HT-29 (cell line): ENCODE measurements at regions not wholly inside any gene's neighbourhood (a gene's known extent, or its start where the extent isn't known, plus 50 kb on each side); places are given as distances from the start of the nearest gene placed in this dataset.
A peak's percentile ranks its signal among the peaks of the same experiment; 100 is the strongest.

Source experiments
- DNase-seq: peaks from one replicate; pipeline ENCODE4 v3.0.0-alpha.2; 2015; ENCODE audit warnings: low spot score

DNA sequence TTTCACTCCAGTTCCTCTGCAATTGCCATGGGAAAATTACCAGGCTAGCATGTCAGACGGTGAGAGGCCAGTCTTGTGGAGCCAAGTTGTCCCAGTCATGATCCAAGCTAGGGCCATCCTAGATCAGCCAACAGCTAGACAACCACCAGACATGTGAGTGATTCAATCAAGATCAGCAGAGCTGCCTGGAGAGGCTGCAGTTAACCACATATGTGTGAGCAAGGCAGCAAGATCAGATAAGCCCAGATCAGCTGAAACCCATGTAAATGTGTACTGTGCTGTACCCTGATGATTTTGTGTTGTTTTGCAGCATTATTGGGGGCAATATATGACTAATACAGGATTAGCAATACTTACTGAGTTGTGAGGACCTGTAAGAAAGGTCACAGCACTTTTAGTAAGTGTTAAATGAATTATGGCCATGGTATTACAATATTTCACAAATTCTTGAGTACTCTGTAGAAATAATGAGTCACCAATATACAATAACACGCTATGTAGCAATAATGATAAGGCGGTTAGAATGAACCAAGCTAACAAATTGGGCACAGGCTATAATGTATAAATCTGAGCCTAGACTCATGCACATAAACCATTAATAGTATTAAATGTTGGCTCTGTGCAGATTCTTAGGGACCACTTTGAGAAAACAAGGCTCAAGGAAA, 91.4 kb downstream of the SUDS3 start:
- no peak for DNase-seq

DNA sequence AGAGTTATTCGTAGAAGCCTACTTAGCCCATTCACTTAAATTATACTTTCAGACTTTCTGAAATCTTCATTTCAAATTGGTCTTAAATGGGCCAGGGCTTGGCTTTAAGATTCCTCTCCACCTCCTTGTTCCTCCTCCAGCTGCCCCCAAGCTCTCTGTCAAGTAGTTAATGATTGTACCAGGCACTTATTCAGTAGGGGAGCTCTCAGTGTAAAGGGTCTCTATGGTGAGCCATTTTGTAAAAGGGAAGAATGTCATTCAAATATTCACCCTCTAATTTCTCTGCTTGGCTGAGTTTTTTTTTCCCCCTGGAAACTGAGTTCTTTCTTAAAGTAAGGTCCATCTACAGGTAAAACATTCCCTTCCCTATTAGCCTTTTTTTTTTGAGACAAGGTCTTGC, 96.6 kb downstream of the SUDS3 start:
- DNase-seq: no peak

DNA sequence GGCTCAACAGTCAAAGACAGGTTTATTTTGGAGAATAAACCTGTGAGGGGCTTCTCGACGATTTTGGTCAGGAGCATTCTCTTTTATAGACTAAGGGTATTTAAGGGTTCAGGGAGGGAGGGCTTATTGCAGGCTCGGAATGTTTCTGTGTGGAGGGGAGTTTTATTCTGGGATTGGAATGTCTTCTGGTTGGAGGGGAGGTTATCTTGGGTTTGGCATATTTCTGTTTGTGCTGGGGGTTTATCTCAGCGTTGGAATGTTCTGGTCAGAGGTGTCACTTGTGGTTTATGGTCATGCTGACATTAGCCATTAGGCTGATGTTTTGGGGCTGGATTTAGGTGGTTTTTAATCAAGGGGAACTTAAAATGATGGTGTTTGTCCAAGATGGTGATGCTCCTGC, 103.9 kb downstream of the SUDS3 start:
- DNase-seq: no peak

DNA sequence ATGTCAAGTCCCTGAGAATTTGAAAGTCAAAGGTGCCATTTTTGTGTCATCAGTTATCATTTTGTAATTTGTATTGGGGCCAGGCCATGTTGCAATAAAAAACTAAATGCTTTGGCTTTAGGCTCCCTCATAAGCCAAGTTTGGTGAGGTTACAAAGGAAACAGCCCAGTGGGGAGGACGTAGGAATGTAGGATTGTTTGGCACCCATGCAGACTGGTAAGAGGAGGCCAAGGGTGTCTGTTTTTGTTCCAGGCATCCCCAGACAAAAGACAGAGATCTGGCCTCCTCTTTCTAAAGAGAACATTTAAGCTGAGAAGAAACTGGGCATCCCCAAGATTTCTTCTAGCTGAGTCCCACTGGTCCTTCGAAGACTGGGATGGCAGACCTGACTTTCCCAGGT, 111.7 kb downstream of the SUDS3 start:
- DNase-seq: no peak

- DNase-seq: no peak
Observed at GRCh38 chr12:118493962-118494361, 117.6 kb downstream of the SUDS3 start.

DNA sequence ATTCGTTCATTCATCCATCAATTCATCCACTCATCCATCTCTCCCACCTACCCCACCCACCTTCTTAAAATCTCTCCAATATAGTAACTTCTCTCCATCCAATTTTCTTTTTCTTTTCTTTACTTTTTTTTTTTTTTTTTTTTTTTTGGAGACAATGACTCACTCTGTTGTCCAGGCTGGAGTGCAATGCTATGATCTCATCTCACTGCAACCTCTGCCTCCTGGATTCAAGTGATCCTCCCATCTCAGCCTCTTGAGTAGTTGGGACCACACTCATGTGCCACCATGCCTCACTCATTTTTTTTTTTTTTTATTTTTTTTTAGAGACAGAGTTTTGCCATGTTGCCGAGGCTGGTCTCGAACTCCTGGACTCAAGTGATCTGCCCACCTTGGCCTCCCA, 118.4 kb downstream of the SUDS3 start:
- DNase-seq: no peak

GRCh38 chr12:118495296-118495695, 118.9 kb downstream of the SUDS3 start:
- DNase-seq: no peak

DNA sequence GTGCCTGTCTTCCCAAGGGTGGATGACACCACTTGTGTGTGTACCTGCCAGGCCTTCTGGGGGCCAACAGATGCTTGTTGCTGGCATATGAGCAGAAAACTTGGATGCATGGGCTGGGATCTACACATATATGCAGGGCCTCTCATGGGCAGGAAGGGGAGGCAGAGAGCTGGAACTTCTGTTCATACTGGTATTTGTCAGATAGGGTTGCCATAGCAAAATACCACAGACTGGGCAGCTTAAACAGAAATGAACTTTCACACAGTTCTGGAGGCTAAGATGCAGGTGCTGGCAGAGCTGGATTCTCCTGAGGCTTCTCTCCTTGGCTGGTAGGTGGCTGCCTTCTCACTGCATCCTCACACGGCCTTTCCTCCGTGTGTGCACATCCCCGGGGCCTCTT, 121.8 kb downstream of the SUDS3 start:
- peak; percentile 68 for DNase-seq

- no peak for DNase-seq
Observed at GRCh38 chr12:118500299-118500698, 123.9 kb downstream of the SUDS3 start.

DNA sequence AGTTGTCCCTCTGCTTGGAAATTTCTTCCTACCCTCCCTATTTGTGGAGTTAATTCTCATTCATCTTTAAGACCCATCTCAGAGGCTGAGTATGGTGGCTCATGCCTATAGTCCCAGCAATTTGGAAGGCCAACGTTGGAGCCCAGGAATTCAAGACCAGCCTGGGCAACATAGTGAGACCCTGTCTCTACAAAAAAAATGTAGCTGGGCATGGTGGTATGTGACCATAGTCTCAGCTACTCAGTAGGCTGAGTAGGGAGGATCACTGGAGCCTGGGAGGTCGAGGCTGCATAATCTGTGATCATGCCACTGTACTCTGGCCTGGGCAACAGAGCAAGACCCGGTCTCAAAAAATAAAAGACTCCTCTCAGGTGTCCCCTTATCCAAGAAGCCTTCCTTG, 125.1 kb downstream of the SUDS3 start:
- no peak for DNase-seq

DNA sequence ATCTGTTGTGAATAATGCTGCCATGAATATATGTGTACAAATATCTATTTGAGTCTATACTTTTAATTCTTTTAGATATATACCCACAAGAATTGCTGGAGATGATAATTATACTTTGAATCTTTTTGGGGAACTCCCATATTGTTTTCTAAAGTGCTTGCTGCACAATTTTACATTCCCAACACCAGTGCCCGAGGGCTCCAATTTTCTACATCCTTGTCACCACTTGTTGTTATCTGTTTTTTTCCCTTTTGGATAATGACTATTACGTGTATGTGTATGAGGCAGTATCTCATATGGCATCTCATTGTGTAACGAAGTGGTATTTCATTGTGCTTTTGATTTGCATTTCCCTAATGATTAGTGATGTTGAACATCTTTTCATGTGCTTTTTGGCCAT, 127.1 kb downstream of the SUDS3 start:
- DNase-seq: no peak

DNA sequence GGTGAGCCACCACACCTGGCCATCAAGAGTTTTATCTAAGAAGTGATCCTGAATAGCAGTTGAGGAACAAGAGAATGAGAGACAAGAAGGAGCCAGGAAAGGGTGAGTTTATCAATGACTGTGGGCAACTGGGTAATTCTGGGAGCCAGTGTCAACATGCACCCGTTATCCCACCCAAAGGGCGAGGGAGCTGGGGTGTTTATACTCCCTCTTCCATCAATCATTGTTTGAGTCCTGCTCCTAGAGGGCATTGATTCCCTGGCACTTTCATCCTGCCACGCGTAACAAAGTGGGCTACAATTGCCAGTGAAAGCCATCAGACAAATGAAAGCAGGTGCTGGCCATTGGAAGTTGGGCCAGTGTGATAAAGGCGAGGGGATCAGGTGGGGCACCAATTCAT, 136.3 kb downstream of the SUDS3 start:
- DNase-seq: no peak

GRCh38 chr12:118513611-118514010, 137.3 kb downstream of the SUDS3 start:
- DNase-seq: no peak

DNA sequence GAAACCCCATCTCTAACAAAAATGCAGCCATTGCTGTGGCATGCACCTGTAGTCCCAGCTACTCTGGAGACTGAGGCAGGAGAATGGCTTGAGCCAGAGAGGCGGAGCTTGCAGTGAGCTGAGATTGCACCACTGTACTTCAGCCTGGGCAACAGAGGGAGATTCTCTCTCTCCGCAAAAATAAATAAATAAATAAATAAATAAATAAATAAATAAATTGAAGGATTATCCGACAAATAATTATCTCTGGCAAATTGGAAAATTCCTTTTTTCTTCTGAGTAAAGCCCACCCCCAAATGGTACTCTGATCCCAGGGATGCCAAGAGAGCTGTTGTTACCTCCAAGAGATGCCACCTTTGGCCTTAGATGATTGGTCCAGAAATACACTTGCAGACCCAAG, 137.9 kb downstream of the SUDS3 start:
- no peak for DNase-seq

GRCh38 chr12:118520214-118521035, 144.1 kb downstream of the SUDS3 start:
- DNase-seq: no peak

DNA sequence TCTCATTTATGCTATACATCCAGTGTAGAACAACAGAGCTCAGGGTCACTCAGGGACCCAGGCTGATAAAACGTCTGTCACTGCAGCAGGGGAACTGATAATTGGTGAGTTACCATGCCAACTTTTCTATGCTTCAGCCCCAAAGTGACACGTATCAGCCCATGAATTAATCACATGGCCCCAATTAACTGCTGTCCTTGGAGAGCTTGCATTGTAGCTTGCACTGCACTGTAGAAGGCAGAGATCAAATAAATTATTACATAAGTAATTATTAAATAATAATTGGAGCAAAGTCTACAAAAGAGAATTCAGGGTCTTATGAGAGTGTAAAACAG, 144.6 kb downstream of the SUDS3 start:
- DNase-seq: no peak

GRCh38 chr12:118524446-118524845, 148.1 kb downstream of the SUDS3 start:
- no peak for DNase-seq

DNA sequence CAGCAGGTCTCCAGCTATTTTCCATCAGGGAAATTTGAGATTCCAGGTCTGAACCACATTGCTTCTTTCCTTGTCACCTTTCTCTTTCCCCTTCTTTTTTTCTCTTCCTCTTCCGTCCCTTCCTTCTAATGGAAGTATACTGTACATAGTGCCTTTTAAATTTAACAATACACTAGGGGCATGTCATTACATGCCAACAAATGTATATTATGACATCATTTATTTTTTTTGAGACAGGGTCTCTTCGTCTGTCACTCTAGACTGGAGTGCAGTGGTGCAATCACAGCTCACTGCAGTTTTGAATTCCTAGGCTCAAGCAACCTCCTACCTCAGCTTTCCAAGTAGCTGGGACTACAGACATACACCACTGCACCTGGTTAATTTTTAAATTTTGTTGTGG, 148.9 kb downstream of the SUDS3 start:
- DNase-seq: no peak

- no peak for DNase-seq
Observed at GRCh38 chr12:118526255-118527095, 150.1 kb downstream of the SUDS3 start.

GRCh38 chr12:118527310-118527709, 151.0 kb downstream of the SUDS3 start:
- DNase-seq: no peak

GRCh38 chr12:118528625-118529024, 152.3 kb downstream of the SUDS3 start:
- no peak for DNase-seq

DNA sequence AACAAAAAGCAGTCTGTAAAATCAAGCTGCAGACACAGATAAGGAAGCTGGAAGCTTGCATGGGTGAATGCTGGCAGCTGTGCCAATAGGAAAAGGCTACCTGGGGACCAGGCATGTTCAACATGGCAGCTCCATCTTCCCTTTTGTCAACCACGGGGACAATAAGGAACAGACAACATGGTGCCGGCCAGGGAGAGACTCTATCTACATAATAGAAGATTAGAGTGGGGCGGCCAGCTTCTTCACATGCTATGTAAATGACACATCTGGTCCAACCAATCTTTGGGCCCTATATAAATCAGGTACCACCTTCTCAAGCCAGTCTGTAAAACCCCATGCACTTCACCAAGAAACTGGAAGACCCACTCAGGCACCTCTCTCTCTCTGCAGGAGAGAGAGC, 157.6 kb downstream of the SUDS3 start:
- no peak for DNase-seq
